ENCODE measurements at regions not wholly inside any gene's neighbourhood (a gene's known extent, or its start where the extent isn't known, plus 50 kb on each side); places are given as distances from the start of the nearest gene placed in this dataset.

DNA sequence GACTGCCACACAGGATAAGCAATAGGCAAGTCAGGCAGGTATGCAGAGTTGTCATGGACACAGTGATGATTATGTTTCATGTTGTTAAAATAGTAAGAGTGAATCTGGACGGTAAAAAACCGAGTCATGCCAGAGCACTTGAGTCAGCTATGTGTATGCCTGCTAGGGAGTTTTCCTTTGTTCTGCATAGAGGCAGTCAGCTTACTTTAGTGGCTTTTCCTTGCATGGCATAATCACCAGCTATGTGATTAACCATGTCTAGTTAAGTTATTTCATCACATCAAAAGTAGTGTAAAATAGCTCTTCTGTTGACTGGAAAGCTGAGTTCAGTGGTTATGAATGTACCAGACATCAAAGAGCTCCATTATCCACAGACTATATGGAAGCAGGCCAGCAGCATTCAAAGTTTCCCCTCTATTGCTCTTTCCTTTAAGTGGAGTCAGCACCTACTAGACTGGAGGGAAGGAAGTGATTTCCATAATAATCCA is 989.8 kb downstream of the TLE1 start:
- TF ChIP-seq EZH2 (IDR thresholded peaks at IDR 0.05; ENCODE audit: borderline replicate concordance) (no peak), EZH2phosphoT487 (IDR thresholded peaks at IDR 0.05; ENCODE audit: low read depth, severe bottlenecking, unreplicated experiment) (no peak)
- TF ChIP-seq, protein P1, sequence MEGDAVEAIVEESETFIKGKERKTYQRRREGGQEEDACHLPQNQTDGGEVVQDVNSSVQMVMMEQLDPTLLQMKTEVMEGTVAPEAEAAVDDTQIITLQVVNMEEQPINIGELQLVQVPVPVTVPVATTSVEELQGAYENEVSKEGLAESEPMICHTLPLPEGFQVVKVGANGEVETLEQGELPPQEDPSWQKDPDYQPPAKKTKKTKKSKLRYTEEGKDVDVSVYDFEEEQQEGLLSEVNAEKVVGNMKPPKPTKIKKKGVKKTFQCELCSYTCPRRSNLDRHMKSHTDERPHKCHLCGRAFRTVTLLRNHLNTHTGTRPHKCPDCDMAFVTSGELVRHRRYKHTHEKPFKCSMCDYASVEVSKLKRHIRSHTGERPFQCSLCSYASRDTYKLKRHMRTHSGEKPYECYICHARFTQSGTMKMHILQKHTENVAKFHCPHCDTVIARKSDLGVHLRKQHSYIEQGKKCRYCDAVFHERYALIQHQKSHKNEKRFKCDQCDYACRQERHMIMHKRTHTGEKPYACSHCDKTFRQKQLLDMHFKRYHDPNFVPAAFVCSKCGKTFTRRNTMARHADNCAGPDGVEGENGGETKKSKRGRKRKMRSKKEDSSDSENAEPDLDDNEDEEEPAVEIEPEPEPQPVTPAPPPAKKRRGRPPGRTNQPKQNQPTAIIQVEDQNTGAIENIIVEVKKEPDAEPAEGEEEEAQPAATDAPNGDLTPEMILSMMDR (IDR thresholded peaks at IDR 0.05; ENCODE audit: poor library complexity), result no peak

Data from hepatocyte (in vitro differentiated cells).